Ascending aorta (tissue), 2 donors: ENCODE measurements at regions not wholly inside any gene's neighbourhood (a gene's known extent, or its start where the extent isn't known, plus 50 kb on each side); places are given as distances from the start of the nearest gene placed in this dataset.

Source experiments
- DNase-seq, 2 donors: peaks; one replicate each; pipeline ENCODE4 v3.0.0-alpha.2; 2019; ENCODE audit warnings: low spot score in 2 of 2
- H3K27ac ChIP-seq, 2 donors: fragments of 200-600 bp; sonication (generic); one replicate each; pipeline ENCODE4 v1.5.1; 2016 to 2017; ENCODE audit warnings: mild to moderate bottlenecking in 1 of 2
- H3K27me3 ChIP-seq: fragments of 200-600 bp; sonication (generic); one replicate; pipeline ENCODE4 v1.5.1; 2017
- H3K36me3 ChIP-seq, 2 donors: fragments of 200-600 bp; sonication (generic); one replicate each; pipeline ENCODE4 v1.5.1; 2016
- H3K4me1 ChIP-seq, 2 donors: fragments of 200-600 bp; sonication (generic); one replicate each; pipeline ENCODE4 v1.5.1; 2016 to 2017; ENCODE audit warnings: mild to moderate bottlenecking in 1 of 2
- H3K4me3 ChIP-seq, 2 donors: fragments of 200-600 bp; sonication (generic); one replicate each; pipeline ENCODE4 v1.5.1; 2016 to 2017; ENCODE audit warnings: mild to moderate bottlenecking in 1 of 2
- H3K9me3 ChIP-seq, 2 donors: fragments of 200-600 bp; sonication (generic); one replicate each; pipeline ENCODE4 v1.5.1; 2016
- CTCF ChIP-seq, 3 experiments: fragments of 200-600 bp in 2 of 3; fragments of 450-650 bp in 1 of 3; sonication (generic) in 2 of 3; IDR thresholded peaks; one replicate each; pipeline ENCODE4 v1.5.1; 2016 to 2019; ENCODE audit warnings: antibody characterized with exemption in 3 of 3, mild to moderate bottlenecking in 1 of 3, moderate library complexity in 1 of 3
- intact Hi-C: fragments of 100-400 bp; cut with DNase I; formaldehyde crosslinking; loops from one replicate; pipeline ENCODE4 v1.15.1; 2023

GRCh38 chr9:15100571-15100970 is 190.3 kb upstream of the FREM1 start:
- intact Hi-C loops, result loop anchor here (5.0 to 10.0 kb wide), 2 partner anchors 322 to 504 kb away; partner anchors contain the start of gene SNAPC3

GRCh38 chr9:15096972-15097371 is 186.7 kb upstream of the FREM1 start:
- Histone ChIP-seq H3K9me3 (no peaks in the 10 kb centered on the region), H3K36me3 (no peaks in the 10 kb centered on the region), H3K4me3 (no peak overlapping the region), H3K27me3 (no peaks in the 10 kb centered on the region), H3K27ac (no peak overlapping the region), H3K4me1 (no peaks in the 10 kb centered on the region)
- no peak for TF ChIP-seq CTCF (IDR thresholded peaks at IDR 0.05)
- intact Hi-C loops, result no loop called here
- no peak for DNase-seq

More at GRCh38 chr9:15100571-15100970, 190.3 kb upstream of the FREM1 start:
- Histone ChIP-seq H3K9me3 (no peaks in the 10 kb centered on the region), H3K4me3 (no peak overlapping the region), H3K27me3 (no peaks in the 10 kb centered on the region), H3K36me3 (no peaks in the 10 kb centered on the region), H3K4me1 (no peaks in the 10 kb centered on the region), H3K27ac (no peak overlapping the region)
- no peak for TF ChIP-seq CTCF (IDR thresholded peaks at IDR 0.05)
- no peak for DNase-seq

- no peak for TF ChIP-seq CTCF (IDR thresholded peaks at IDR 0.05)
- Histone ChIP-seq H3K4me1 (no peaks in the 10 kb centered on the region), H3K36me3 (no peaks in the 10 kb centered on the region), H3K9me3 (no peaks in the 10 kb centered on the region), H3K27me3 (no peaks in the 10 kb centered on the region), H3K27ac (no peak overlapping the region), H3K4me3 (no peak overlapping the region)
- intact Hi-C loops, result no loop called here
- no peak for DNase-seq
These were observed 176.6 kb upstream of the FREM1 start for GRCh38 chr9:15086778-15087324.

GRCh38 chr9:15086156-15086763 is 176.0 kb upstream of the FREM1 start:
- no peaks in the 10 kb centered on the region for H3K9me3 ChIP-seq
- no peak overlapping the region for H3K27ac ChIP-seq
- no peaks in the 10 kb centered on the region for H3K4me1 ChIP-seq
- intact Hi-C loops, result no loop called here
- no peaks in the 10 kb centered on the region for H3K27me3 ChIP-seq
- no peak for TF ChIP-seq CTCF (IDR thresholded peaks at IDR 0.05)
- no peaks in the 10 kb centered on the region for H3K36me3 ChIP-seq
- H3K4me3 ChIP-seq, result no peak overlapping the region
- no peak for DNase-seq

GRCh38 chr9:15081021-15081753 is 171.0 kb upstream of the FREM1 start:
- no peak for DNase-seq
- Histone ChIP-seq H3K27me3 (no peaks in the 10 kb centered on the region), H3K9me3 (no peaks in the 10 kb centered on the region), H3K4me1 (no peaks in the 10 kb centered on the region), H3K4me3 (no peak overlapping the region), H3K27ac (no peak overlapping the region), H3K36me3 (no peaks in the 10 kb centered on the region)
- TF ChIP-seq CTCF (IDR thresholded peaks at IDR 0.05), result no peak
- intact Hi-C loops, result no loop called here
